Fibroblast of skin of right quadriceps (primary cell): ENCODE measurements at regions not wholly inside any gene's neighbourhood (a gene's known extent, or its start where the extent isn't known, plus 50 kb on each side); places are given as distances from the start of the nearest gene placed in this dataset.
"Not testable (repeated sequence)": the region's sequence is repeated elsewhere in the genome, so short reads cannot be mapped to it uniquely, and the experiment has no call there.

ENCODE experiments used
- DNase-seq: peaks from one replicate; pipeline ENCODE4 v3.0.0-alpha.2; 2013

GRCh38 chr12:29929295-29929694 lies 145.6 kb upstream of the TMTC1 start:
- no peak for DNase-seq

DNA sequence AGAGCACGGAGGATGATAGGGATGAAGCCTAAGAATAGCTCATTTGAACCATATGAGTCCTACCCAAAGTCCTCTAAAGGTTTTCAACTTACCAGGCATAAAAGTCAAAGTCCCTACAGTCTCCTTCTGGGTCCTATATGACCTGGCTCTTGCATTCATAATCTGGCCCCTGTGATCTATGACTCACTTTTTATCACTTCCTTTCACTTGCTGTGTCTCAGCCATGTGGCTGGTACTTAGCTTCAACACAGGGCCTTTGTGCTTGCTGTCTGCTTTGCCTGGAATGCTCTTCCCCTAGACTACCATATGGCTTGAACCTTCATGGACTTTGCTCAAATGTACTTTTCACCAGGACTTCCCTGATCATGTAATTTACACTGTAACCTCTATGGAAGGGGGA lies 137.6 kb upstream of the TMTC1 start:
- DNase-seq: peak; percentile 23

GRCh38 chr12:29908157-29908556 lies 124.4 kb upstream of the TMTC1 start:
- no peak for DNase-seq

GRCh38 chr12:29907461-29907860 lies 123.7 kb upstream of the TMTC1 start:
- no peak for DNase-seq

GRCh38 chr12:29902043-29902442 lies 118.3 kb upstream of the TMTC1 start:
- no peak for DNase-seq

GRCh38 chr12:29901585-29901984 lies 117.8 kb upstream of the TMTC1 start:
- no peak for DNase-seq

GRCh38 chr12:29899212-29899931 lies 115.6 kb upstream of the TMTC1 start:
- DNase-seq: no peak

DNA sequence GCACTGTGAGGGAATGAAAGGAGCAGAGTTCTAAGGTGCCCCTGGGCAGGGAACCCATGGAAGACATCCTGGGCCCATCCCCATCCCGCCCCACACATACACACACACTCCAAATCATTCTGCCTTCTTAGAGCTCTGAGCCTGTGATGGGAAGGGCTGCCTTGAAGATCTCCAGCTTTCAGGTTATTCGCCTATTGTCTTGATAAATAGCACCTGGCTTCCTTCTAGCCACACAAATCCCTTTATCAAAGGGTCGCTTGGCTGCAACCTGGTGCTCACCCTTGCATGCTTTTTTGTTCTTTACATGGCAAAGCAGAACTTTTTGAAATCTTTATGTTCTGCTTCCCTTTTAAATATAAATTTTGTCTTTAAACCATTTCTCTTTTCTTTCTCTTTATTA lies 112.2 kb upstream of the TMTC1 start:
- DNase-seq: no peak

GRCh38 chr12:29893002-29893401 lies 109.3 kb upstream of the TMTC1 start:
- no peak for DNase-seq

GRCh38 chr12:29891792-29892191 lies 108.0 kb upstream of the TMTC1 start:
- DNase-seq: no peak

DNA sequence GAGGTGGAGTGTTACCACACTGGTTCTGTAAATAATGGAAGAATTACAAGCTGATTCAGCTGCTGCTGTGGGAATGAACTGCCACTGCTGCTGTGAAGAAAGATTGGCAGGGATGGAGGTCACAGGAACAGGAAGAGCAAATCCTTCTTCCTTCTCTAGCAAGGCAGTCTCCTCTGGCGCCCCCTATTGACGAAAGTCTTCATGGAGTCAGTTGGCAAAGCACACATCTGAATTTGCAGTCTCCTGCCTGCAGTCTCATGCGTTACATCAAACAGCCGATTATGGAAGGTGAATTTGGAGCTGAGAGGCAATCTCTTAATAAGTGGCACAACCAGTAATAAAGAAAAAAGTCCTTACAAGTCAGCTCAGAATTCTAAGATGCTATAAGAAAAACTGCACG lies 106.0 kb upstream of the TMTC1 start:
- DNase-seq: peak; percentile 17

- no peak for DNase-seq
These were observed 105.0 kb upstream of the TMTC1 start for GRCh38 chr12:29888777-29889176.

DNA sequence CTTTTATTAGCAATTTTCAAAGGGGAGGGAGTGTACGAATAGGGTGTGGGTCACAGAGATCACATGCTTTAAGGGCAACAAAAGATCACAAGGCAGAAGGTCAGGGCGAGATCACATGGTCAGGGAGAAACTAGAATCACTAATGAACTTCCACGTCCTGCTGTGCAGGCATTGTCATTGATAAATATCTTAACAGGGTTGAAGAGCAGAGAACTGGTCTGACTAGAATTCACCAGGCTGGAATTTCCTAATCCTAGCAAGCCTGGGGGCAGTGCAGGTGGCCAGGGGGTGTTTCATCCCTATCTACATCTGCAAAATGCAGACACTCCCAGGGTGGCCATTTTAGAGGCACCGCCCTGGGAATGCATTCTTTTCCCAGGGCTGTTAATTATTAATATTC lies 101.2 kb upstream of the TMTC1 start:
- not testable (repeated sequence) for DNase-seq

GRCh38 chr12:29883941-29884554 lies 100.3 kb upstream of the TMTC1 start:
- DNase-seq: no peak

DNA sequence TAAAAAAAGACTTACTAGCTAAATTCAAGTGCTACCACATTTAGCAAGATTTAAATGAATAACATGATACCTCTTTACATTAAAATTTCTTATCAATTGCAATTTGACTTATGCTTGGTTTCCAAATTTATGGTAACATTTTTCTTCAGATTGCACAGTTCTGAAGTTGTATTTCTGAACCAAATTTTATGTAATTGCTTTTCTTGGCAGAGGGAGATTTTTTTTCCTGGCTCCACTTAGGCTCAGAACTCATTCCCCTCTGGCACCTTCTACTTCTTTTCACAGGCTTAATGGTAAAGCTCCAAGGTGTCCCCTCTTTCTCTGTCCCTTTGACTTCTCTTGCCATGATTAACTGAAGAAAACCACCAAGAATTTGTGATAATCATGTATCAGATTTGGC lies 99.8 kb upstream of the TMTC1 start:
- DNase-seq: no peak

DNA sequence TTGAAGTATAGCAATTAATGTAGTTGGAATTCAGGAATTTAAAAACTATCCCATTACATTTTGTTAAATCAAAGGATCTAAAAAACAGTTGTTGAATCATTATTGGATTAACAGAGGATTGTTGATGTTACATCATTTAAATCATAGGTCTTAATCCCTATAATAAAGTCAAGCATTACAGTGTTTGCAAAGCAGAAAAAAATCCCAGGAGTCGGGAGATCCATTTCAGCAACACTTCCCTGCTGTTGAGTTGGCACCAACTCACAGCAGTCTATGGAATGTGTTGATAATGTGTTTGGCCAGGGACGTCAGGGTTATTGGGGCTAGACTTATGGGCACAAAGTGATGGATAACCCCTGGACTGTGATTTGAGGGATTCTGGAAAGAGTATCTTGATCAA lies 99.1 kb upstream of the TMTC1 start:
- no peak for DNase-seq

DNA sequence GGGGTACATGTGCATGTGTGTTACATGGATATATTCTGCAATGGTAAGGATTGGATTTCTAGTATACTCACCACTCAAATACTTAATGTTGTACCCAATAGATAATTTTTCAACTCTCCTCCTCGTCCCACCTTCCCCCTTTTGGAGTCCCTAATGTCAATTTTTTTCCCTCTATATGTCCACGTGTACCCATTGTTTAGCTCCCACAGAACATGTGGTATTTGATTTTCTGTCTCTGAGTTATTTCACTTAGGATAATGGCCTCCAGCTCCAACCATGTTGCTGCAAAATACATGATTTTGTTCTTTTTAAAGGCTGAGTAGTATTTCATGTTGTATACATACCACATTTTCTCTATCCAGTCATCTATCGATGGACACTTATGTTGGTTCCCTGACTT lies 97.2 kb upstream of the TMTC1 start:
- no peak for DNase-seq

DNA sequence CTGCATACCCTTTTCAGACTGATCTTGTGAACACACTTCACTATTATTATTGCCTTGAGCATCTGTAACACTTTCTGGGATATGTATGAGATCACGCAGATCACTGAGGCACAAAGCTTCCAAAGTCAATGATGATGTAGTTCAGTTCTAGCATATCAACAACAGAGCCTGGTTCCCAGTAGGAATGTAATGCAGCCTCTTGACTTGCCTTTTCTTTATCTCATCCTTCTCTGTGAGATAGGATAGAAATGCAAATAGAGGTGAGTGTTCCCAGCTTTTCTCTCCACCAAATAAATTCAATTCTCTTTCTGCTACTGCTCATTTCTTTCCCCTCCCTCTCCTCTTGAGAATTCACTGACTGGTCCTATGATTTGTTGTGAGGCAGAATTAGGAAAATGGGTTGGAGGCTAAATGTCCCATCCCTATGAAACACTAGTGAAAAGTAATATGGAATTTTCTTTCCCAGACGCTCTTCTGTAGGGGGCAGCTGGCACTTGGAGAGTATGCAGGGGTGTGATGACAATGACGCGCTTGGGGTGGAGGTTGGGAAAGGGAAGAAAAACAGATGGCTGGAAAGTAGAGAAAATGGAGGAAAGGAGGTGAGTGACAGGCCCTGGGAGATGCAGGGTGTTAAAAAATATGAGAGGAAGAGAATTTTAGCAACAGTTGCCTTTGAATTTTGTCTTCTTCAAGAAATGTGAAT lies 96.0 kb upstream of the TMTC1 start:
- no peak for DNase-seq

DNA sequence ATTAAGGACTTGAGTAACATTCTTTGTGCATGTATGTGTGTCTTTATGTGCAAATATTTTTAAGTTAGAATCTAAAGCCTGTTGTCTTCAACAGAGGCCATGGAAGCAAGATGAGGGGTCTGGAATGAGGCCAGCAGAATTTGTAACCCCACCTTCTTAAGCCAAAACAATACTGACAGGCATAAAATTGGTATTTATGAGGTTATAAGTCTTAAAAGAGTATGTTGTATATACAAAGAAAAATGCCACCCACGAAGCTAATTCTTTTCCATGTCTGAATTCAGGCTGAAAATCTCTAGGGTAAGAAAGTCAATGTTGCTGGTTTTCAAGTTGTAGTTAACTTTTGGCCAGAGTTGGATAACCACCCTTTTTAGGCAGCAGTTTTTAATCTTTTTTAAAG lies 86.2 kb upstream of the TMTC1 start:
- no peak for DNase-seq

GRCh38 chr12:29867823-29868222 lies 84.1 kb upstream of the TMTC1 start:
- DNase-seq: no peak

- no peak for DNase-seq
These were observed 79.9 kb upstream of the TMTC1 start for GRCh38 chr12:29863665-29864064.

- DNase-seq: no peak
These were observed 74.6 kb upstream of the TMTC1 start for GRCh38 chr12:29858270-29858786.

- DNase-seq: no peak
These were observed 63.5 kb upstream of the TMTC1 start for GRCh38 chr12:29847246-29847645.

GRCh38 chr12:29844667-29845066 lies 60.9 kb upstream of the TMTC1 start:
- DNase-seq: no peak
